A673 (cell line): ENCODE measurements at regions not wholly inside any gene's neighbourhood (a gene's known extent, or its start where the extent isn't known, plus 50 kb on each side); places are given as distances from the start of the nearest gene placed in this dataset.

Experiments
- EZH2 ChIP-seq: fragments of 200-600 bp; sonication (generic); IDR thresholded peaks from 2 replicates; pipeline ENCODE4 v1.6.1; 2017; ENCODE audit warnings: borderline replicate concordance, low read depth, mild to moderate bottlenecking, mixed read lengths, antibody characterized with exemption, low read length; ENCODE audit not compliant: poor library complexity, severe bottlenecking
- TF ChIP-seq, protein P1 (sequence below): fragments of 300-800, 200-600 bp; sonication (generic); conservative IDR thresholded peaks from 2 replicates; pipeline ENCODE4 v1.5.1; 2017; ENCODE audit warnings: low read depth, mild to moderate bottlenecking, antibody characterized with exemption, low read length, moderate library complexity, mixed read lengths

DNA sequence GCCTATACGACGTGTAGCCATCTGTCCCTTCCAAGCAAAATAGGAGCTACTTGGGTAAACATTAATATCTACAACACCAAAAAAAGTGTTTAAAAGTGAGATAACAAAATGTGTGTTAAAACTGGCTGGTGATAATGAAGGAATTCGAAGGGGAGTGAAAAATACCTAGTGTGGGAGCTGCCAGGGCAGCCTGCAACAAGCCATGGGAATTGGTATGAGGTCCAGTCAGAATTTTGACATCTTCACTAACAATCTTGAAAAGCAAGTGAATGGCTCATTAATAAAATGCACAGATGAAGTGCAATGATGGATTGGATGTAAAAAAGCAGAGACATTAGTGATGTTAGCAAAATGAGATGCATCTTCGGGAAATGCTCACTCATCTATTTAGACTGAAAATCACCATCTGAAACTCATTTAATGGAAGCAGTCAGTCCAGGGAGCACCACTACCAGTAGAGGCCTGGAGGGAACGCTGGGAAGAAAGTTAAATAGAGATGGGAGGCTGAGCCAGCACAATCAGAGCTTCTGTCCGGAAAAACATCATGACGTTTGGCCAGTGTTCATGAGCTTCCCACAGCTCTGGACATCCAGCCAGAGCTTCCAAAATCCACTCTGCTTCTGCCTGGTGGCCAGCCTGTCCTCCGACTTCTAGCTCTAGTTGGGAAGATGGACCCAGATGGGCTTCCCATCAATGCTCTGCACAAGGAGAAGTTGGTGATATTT is 405.0 kb upstream of the TMTC1 start:
- TF ChIP-seq, protein P1, sequence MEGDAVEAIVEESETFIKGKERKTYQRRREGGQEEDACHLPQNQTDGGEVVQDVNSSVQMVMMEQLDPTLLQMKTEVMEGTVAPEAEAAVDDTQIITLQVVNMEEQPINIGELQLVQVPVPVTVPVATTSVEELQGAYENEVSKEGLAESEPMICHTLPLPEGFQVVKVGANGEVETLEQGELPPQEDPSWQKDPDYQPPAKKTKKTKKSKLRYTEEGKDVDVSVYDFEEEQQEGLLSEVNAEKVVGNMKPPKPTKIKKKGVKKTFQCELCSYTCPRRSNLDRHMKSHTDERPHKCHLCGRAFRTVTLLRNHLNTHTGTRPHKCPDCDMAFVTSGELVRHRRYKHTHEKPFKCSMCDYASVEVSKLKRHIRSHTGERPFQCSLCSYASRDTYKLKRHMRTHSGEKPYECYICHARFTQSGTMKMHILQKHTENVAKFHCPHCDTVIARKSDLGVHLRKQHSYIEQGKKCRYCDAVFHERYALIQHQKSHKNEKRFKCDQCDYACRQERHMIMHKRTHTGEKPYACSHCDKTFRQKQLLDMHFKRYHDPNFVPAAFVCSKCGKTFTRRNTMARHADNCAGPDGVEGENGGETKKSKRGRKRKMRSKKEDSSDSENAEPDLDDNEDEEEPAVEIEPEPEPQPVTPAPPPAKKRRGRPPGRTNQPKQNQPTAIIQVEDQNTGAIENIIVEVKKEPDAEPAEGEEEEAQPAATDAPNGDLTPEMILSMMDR: no peak
- no peak for TF ChIP-seq EZH2
